KBM-7 (cell line): ENCODE measurements at regions not wholly inside any gene's neighbourhood (a gene's known extent, or its start where the extent isn't known, plus 50 kb on each side); places are given as distances from the start of the nearest gene placed in this dataset.
"Not testable (repeated sequence)": the region's sequence is repeated elsewhere in the genome, so short reads cannot be mapped to it uniquely, and the experiment has no call there.

Experiments
- DNase-seq: peaks from one replicate; pipeline ENCODE4 v3.0.0-alpha.2; 2015
- in situ Hi-C: fragments of 300-500 bp; cut with MboI; formaldehyde crosslinking; loops from 2 replicates; pipeline ENCODE4 v1.14.3; 2020; ENCODE audit warnings: low sequenced_read_pairs, low pct_unique_long_range_greater_than_20kb, mixed read lengths

DNA sequence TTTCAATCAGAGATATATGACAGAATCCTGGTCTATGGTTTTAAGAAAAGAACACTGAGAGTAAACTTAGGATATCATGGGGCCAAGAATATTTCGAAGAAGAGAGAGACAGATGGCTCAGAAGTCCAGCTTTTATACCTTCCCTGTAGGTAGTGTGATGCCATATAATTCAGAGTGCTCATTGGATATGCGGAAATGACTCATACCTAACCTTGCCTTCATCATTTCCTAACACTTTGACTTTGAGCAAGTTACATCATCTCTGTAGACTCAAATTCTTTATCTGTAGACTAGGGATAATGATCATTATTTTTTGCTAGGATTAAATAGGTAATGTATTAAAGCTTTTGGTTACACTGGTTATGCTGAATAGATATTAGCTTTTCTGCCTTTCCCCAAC is 461.6 kb upstream of the CNTNAP5 start:
- DNase-seq = no peak
- in situ Hi-C loops = no loop called here

DNA sequence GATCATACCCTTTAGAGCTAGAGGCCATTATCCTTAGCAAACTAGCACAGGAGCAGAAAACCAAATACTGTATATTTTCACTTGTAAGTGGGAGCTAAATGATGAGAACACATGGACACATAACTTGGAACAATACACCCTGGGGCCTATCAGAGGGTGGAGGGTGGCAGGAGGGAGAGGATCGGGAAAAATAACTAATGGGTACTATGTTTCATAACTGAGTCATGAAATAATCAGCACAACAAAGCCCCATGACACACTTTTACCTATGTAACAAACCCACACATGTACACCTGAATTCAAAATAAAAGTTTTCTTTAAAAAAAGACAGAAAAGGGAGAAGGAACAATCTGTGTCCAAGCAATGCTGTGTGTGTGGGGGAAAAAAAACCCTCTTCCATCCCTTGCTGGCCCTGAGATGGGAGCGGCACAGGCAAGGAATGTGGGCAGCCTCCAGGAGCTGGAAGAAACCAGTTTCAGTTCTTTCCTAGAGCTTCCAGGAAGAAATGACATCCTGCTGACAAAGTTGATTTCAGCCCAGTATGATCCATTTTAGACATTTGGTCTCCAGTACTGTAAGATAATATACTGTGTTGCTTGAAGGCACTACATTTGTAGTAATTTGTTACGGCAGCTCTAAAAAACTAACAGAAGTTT is 458.7 kb upstream of the CNTNAP5 start:
- DNase-seq = no peak
- in situ Hi-C loops = no loop called here

DNA sequence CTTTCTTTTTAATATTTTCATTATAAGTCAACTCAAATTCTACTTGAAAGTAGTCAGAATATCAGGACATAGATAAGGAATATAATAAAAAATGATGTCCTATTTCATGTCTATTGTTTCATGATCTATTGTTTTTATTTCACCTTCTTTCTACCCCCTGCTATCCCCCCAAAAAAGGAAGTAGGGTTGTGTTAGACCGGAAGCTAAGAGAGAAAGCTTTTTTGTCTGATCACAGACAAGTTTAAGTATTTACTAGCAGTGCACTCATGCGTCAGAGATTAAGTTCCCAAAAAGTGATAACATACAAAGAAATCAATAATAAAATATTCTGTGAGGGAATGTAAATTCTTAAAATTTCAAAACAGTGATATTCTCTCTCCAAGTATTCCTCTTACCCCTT is 447.1 kb upstream of the CNTNAP5 start:
- in situ Hi-C loops = no loop called here
- DNase-seq = peak; percentile 39

DNA sequence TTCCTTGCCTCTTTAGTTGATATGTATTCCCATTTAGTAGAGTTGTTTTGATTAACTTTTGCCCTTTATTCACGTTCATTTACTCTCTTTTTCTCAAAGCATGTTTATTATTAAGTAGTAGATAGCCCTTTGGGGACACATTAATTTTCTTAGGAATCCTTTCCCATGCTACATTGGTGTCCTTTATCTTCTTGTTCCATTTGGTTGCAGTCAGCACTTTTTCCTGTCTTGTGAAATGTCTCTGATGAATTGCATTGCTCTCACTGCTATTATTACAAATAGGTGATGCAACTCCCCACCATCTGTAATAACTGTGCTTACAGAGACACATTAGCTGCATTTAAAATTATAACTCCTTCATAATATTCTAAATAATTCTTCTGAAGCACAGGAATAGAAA is 428.5 kb upstream of the CNTNAP5 start:
- in situ Hi-C loops = no loop called here
- DNase-seq = no peak

DNA sequence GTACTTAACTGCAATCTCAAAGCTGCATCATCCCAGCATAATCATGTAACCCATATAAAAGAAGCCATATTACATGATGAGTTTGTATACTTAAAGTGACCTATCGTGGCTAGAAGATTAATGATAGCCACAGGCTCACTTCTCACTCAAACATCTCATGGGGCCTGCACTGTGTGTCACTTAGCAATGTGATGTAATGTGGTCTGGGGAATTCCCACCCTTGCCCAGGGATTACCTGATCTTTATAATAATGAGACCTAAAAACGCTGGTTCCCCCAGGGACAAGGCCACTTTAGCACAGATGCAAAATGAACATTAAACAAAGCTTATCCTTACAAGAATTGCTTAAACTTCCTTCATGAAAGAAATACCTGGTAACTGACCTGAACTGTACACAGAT is 427.1 kb upstream of the CNTNAP5 start:
- in situ Hi-C loops = no loop called here
- DNase-seq = no peak

DNA sequence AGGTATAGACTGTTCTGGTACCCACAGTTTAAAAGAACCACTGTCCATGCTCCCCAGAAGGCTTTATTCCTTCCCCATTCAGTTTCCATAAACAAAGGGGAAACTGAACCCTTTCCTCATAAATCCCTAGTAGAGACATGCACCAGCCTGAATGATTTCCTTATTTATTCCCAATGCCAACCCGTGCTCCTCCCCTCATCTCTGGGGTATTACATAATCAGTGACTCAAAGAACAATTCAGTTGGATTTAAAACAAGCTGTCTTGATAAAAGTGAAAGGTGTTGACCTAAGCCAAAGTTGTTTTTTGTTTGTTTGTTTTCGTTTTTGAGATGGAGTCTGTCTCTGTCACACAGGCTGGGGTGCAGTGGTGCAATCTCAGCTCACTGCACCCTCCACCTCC is 418.5 kb upstream of the CNTNAP5 start:
- in situ Hi-C loops = no loop called here
- no peak for DNase-seq

DNA sequence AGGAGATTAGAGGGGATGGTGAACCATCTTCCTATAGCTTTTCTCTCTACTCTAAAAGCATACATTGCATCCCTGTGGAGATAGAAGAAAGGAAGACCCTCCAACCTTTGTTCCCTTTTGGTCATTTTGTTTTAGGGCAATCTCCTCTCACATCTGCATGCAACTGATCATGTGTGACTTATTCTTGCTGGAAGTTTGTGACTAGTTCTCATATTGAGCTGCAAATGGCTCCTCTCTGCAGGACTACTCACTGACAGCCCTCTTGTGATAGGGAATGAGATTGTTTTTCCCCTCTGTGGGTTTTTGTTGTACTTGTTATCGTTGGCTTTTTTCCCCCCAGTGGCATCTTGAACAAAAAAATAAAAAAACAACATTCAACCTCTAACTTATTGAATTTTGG is 416.0 kb upstream of the CNTNAP5 start:
- in situ Hi-C loops = no loop called here
- DNase-seq = no peak

DNA sequence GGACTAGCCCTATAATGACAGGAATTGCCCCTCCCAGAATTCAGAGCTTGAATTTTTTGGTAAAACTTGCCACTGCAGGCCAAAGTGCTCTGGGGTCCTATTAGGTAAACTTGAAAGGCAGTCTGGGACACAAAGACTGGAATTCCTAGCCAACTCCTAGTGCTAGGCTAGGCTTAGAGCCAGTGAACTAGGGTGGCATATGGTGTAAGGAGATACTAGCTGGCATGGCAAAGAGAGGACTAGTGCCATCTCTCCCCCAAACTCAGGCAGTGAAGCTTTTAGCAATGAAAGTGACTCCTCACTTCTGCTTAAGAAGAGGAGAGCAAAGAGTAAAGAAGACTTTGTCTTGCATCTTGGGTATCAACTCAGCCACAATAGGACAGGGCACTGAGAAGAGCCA is 410.5 kb upstream of the CNTNAP5 start:
- DNase-seq = no peak
- in situ Hi-C loops = no loop called here

DNA sequence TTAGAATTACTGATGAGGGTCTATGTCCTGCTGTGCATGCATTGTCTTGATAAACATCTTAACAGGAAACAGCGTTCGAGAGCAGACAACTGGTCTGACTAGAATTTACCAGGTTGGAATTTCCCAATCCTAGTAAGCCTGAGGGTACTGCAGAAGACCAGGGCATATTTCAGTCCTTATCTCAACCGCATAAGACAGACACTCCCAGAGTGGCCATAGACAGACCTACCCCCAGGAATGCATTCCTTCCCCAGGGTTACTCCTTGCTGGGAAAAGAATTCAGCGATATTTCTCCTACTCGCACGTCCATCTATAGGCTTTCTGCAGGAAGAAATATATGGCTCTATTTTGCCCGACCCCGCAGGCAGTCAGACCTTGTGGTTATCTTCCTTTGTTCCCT is 406.4 kb upstream of the CNTNAP5 start:
- in situ Hi-C loops, DNase-seq: not testable (repeated sequence)

DNA sequence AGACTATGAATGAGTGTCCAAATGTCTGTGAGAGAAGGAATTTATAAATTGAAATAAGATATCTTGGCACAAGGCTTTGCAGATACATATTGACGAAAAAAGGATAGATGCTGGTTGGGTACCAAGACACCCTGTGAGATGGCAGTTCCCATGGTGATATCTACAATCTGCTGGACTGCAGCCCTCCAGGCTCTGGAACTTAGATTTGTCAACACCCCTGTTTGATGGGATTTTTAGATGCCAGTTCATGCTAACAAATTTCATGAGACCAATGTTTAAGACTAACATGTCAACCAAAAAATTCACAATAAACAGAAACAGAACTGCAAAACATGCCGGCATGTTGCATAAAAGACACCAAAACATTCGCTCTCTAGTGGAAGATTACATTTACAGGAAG is 400.3 kb upstream of the CNTNAP5 start:
- in situ Hi-C loops = no loop called here
- no peak for DNase-seq

DNA sequence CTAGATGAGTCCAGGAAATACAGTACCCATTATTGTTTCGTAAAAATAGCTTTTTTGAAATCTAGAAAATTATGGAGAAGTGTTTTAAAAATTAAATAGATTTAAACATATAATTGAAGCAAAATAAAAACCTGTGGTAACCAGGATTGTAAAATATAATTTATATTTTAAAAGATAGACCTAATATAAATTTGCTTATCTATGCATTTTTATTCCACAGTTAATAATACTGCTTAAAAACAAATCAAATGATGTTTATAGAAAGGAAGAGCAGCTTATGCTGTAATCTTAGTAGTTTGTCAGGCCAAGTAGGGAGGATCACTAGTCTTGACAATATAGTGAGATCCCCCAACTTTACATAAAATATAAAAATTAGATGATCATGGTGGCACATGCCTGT is 388.9 kb upstream of the CNTNAP5 start:
- in situ Hi-C loops = no loop called here
- DNase-seq = no peak

DNA sequence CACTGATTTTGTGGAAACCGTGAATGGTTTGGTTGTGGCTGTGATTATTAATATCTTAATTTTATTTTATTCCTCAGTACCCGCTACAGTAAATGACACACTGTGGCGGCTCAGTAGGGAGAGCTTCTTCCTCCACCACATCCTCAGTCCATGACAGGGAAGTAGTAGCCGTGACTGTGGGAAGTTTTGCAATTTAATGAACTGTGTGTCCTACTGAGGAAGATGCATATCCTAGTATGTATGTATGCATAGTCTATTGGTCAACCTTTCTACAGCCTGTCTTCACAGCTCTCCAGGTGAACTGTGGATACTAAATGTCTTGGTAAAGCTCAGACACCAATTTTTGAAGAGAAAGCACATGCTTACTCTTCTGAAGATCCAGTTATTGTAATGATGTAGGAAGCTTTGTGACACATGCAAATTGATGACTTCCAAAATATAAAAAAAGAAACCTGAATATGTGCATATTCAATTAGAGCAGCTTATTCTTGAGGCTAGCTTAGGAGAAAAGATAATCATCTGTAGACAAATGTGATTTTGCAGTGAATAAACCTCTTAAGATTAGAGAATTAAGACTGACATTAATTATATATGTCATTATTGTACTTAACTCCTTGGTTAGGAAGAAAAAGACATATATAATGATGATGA is 384.3 kb upstream of the CNTNAP5 start:
- in situ Hi-C loops = no loop called here
- DNase-seq = no peak

DNA sequence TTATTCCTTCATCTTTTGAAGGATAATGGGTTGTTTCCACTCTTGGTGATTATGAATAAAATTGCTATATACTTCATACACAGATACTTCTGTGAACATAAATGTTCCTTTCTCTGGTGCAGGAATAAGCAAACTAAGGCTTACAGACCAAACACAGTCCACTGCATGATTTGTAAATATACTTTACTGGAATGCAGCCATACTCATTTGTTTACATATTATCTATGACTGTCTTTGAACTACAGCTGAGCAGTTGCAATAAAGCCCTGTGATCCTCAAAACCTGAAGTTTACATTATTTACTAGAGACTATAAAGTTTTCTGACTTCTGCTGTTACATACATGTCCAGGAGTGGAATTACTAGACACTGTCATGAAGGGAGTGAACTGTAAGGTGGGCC is 381.0 kb upstream of the CNTNAP5 start:
- DNase-seq = no peak
- in situ Hi-C loops = no loop called here

DNA sequence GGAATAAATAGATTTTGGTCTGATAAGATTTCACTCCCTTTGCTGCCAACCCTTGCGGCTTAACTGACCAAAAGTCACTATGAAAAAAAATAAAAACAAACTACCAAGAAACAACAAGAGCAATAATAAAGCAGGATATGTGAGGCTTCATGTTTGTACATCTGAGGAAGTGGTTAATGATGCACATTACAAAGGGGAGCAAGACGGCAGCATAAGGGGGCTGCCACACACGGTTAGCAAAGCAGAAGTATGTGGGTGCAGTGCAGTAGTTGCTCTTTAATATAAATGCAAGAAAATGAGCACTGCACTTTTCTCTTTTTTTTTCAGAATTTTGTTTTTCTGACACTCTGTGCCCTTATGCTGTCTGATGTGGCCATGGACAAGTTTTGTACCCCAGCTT is 377.1 kb upstream of the CNTNAP5 start:
- in situ Hi-C loops = no loop called here
- DNase-seq = no peak

DNA sequence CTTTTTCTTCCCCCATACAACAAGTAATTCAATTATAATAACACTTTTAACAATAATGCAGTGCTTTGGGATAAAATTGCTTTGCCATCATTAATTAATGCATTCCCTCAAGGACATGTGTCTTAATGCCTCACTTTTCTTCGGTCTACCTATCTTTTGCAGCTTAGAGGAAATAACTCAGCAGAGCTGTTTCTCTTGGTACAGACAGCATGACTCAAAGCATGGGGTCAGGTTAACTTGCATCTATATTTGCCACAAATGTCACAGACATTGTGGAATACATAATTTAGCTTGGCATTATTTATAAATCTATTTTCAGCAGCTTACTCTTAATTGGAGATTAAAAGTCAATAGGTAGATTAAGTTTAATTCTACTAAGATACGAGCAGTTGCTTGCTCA is 376.1 kb upstream of the CNTNAP5 start:
- in situ Hi-C loops = no loop called here
- DNase-seq = no peak

DNA sequence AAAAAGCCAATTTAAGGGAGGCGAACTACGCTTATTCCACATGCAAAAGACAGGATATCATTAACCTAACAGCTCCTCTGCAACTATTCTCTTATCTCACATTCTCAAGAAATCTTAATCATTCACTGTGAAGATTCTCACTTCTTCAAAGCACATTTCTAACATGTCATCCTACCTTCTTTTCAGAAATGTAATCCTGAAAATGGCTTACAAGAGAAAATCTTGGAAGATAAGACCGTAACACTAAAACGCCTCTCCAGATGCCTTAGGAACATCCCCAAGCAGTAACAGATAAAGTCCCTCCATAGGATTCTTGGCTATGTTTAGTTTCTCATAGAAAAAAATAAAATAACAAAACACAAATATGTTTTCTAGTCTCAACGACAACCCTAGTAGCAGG is 373.9 kb upstream of the CNTNAP5 start:
- in situ Hi-C loops = no loop called here
- no peak for DNase-seq

DNA sequence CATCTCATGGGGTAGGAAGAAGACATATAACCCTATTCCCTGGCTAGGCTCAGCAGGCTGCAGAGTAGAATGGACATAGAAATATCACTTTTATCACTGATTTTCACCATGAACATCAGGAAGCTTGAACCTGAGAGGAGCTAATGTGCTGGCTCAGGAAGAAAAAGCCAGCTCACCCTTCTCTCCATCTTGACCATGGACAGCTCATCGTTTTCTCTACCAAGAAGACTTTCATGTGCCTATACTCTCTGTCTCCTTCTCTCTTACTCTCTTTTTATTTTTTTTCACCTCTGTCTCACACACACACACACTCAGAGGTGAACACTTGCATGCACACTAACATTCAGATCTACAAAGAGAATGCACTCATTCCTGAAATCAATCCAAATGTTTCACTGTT is 372.8 kb upstream of the CNTNAP5 start:
- DNase-seq = no peak
- in situ Hi-C loops = no loop called here

DNA sequence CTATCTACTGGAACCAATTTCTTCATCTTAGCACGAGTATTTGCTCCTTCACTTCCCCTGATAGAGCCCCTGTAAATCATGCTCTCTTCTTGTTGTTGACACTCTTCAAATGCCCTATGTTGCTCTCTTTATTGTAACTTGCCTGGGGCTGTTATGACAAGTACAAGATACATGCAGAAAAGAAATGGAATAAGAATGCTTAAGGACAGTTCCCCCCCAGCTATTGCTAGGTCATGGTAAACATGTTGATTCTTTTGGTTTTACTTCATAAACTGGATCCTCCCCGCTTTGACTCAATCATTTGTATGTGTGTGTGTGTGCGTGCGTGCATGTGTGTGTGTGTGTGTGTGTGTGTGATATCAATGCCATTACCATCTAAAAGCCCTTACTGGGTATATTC is 368.5 kb upstream of the CNTNAP5 start:
- DNase-seq = no peak
- in situ Hi-C loops = no loop called here

DNA sequence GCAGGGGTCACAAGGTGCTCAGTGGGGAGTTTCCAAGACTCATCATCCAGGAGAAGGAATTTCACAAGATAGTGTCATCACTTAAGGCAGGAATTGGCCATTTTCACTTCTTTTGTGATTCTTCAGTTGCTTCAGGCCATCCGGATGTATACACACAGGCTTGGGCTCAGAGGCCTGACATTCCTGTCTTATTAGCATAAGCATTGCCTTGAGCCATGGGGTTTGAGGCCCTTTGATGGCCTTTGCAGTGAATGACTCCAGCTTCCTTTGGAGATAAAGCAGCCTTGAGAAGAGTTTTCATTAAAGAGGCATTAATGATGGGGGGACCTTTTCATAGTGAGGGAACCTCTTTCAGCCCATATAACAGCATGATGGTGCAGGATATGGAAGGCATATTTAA is 366.0 kb upstream of the CNTNAP5 start:
- DNase-seq = no peak
- in situ Hi-C loops = no loop called here

DNA sequence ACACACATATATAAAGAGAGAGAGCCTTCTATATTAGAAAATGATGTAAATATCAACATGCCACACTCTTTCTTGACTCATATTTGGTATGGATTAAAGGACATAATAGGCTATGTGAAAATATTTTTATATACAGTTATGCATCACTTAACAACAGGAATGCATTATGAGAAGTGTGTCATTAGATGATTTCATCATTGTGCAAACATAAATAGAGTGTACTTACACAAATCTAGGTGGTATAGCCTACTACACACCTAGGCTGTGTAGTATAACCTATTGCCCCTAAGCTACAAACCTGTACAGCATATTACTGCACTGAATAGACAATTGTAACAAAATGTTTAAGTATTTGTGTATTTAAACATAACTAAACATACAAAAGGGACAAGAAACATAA is 354.8 kb upstream of the CNTNAP5 start:
- in situ Hi-C loops = no loop called here
- DNase-seq = no peak

DNA sequence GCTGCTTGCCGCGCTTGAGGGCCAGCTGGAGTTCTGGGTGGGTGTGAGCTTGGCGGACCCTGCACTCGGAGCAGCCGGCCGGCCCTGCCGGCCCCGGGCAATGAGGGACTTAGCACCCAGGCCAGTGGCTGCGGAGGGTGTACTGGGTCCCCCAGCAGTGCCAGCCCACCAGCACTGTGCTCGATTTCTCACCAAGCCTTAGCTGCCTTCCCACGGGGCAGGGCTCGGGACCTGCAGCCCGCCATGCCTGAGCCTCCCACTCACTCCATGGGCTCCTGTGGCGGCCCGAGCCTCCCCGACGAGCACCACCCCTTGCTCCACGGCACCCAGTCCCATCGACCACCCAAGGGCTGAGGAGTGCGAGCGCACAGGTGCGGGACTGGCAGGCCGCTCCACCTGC is 341.3 kb upstream of the CNTNAP5 start:
- in situ Hi-C loops, DNase-seq: not testable (repeated sequence)
